ENCODE measurements at regions not wholly inside any gene's neighbourhood (a gene's known extent, or its start where the extent isn't known, plus 50 kb on each side); places are given as distances from the start of the nearest gene placed in this dataset.
"Not testable (repeated sequence)": the region's sequence is repeated elsewhere in the genome, so short reads cannot be mapped to it uniquely, and the experiment has no call there.

- WGBS = 56% methylated on average over 7 of the region's 7 CpGs
- Histone ChIP-seq H3K4me3 (ENCODE audit: low read depth, low read length) (no peak overlapping the region), H3K36me3 (ENCODE audit: insufficient read depth) (no peaks in the 10 kb centered on the region), H3K4me1 (ENCODE audit: insufficient read depth) (no peaks in the 10 kb centered on the region), H3K27ac (ENCODE audit: low read depth) (no peak overlapping the region)
- DNase-seq (ENCODE audit: extremely low spot score) = no peak
Measured at GRCh38 chr6:77292564-77293546, 170.4 kb downstream of the HTR1B start.

GRCh38 chr6:77290798-77291197 is 172.5 kb downstream of the HTR1B start:
- WGBS = 96% methylated on average over 1 of the region's 1 CpG
- Histone ChIP-seq H3K4me1 (ENCODE audit: insufficient read depth) (no peaks in the 10 kb centered on the region), H3K4me3 (ENCODE audit: low read depth, low read length) (no peak overlapping the region), H3K36me3 (ENCODE audit: insufficient read depth) (no peaks in the 10 kb centered on the region), H3K27ac (ENCODE audit: low read depth) (no peak overlapping the region)
- DNase-seq (ENCODE audit: extremely low spot score) = no peak

GRCh38 chr6:77286541-77286940 is 176.8 kb downstream of the HTR1B start:
- WGBS = 90% methylated on average over 3 of the region's 3 CpGs
- no peak for DNase-seq (ENCODE audit: extremely low spot score)
- H3K4me3 ChIP-seq (ENCODE audit: low read depth, low read length) = no peak overlapping the region

GRCh38 chr6:77273929-77274328 is 189.4 kb downstream of the HTR1B start:
- no peak for DNase-seq (ENCODE audit: extremely low spot score)
- H3K27ac ChIP-seq (ENCODE audit: low read depth) = no peak overlapping the region
- H3K4me1 ChIP-seq (ENCODE audit: insufficient read depth) = no peaks in the 10 kb centered on the region
- H3K36me3 ChIP-seq (ENCODE audit: insufficient read depth) = no peaks in the 10 kb centered on the region
- H3K4me3 ChIP-seq (ENCODE audit: low read depth, low read length) = no peak overlapping the region
- WGBS = 91% methylated on average over 2 of the region's 2 CpGs

More at GRCh38 chr6:77286541-77286940, 176.8 kb downstream of the HTR1B start:
- H3K4me1 ChIP-seq (ENCODE audit: insufficient read depth) = no peaks in the 10 kb centered on the region
- no peak overlapping the region for H3K27ac ChIP-seq (ENCODE audit: low read depth)
- no peaks in the 10 kb centered on the region for H3K36me3 ChIP-seq (ENCODE audit: insufficient read depth)

GRCh38 chr6:77264970-77265369 is 198.3 kb downstream of the HTR1B start:
- no peak for DNase-seq (ENCODE audit: extremely low spot score)
- 87% methylated on average over 6 of the region's 6 CpGs for WGBS
- H3K27ac ChIP-seq (ENCODE audit: low read depth) = no peak overlapping the region
- H3K36me3 ChIP-seq (ENCODE audit: insufficient read depth) = no peaks in the 10 kb centered on the region
- H3K4me1 ChIP-seq (ENCODE audit: insufficient read depth) = no peaks in the 10 kb centered on the region
- H3K4me3 ChIP-seq (ENCODE audit: low read depth, low read length) = no peak overlapping the region

- Histone ChIP-seq H3K4me1 (ENCODE audit: insufficient read depth) (no peaks in the 10 kb centered on the region), H3K36me3 (ENCODE audit: insufficient read depth) (no peaks in the 10 kb centered on the region), H3K4me3 (ENCODE audit: low read depth, low read length) (no peak overlapping the region), H3K27ac (ENCODE audit: low read depth) (no peak overlapping the region)
- 82% methylated on average over 2 of the region's 2 CpGs for WGBS
- DNase-seq (ENCODE audit: extremely low spot score) = no peak
Measured at GRCh38 chr6:77263003-77263402, 200.3 kb downstream of the HTR1B start.

GRCh38 chr6:77251801-77252200 is 211.5 kb downstream of the HTR1B start:
- 78% methylated on average over 7 of the region's 7 CpGs for WGBS
- not testable (repeated sequence) for DNase-seq (ENCODE audit: extremely low spot score); H3K4me3 ChIP-seq (ENCODE audit: low read depth, low read length); H3K4me1 ChIP-seq (ENCODE audit: insufficient read depth); H3K36me3 ChIP-seq (ENCODE audit: insufficient read depth); H3K27ac ChIP-seq (ENCODE audit: low read depth)

GRCh38 chr6:77249560-77249959 is 213.7 kb downstream of the HTR1B start:
- H3K4me3 ChIP-seq (ENCODE audit: low read depth, low read length) = no peak overlapping the region
- WGBS = 79% methylated on average over 1 of the region's 1 CpG

GRCh38 chr6:77245026-77245425 is 218.3 kb downstream of the HTR1B start:
- H3K27ac ChIP-seq (ENCODE audit: low read depth) = no peak overlapping the region
- H3K36me3 ChIP-seq (ENCODE audit: insufficient read depth) = no peaks in the 10 kb centered on the region
- no peaks in the 10 kb centered on the region for H3K4me1 ChIP-seq (ENCODE audit: insufficient read depth)
- no peak for DNase-seq (ENCODE audit: extremely low spot score)
- no peak overlapping the region for H3K4me3 ChIP-seq (ENCODE audit: low read depth, low read length)
- 82% methylated on average over 2 of the region's 2 CpGs for WGBS

More at GRCh38 chr6:77249560-77249959, 213.7 kb downstream of the HTR1B start:
- no peak for DNase-seq (ENCODE audit: extremely low spot score)
- H3K36me3 ChIP-seq (ENCODE audit: insufficient read depth) = no peaks in the 10 kb centered on the region
- H3K27ac ChIP-seq (ENCODE audit: low read depth) = no peak overlapping the region
- H3K4me1 ChIP-seq (ENCODE audit: insufficient read depth) = no peaks in the 10 kb centered on the region

GRCh38 chr6:77231438-77232305 is 231.6 kb downstream of the HTR1B start:
- no peak overlapping the region for H3K27ac ChIP-seq (ENCODE audit: low read depth)
- H3K4me3 ChIP-seq (ENCODE audit: low read depth, low read length) = no peak overlapping the region
- DNase-seq (ENCODE audit: extremely low spot score) = no peak
- H3K4me1 ChIP-seq (ENCODE audit: insufficient read depth) = no peaks in the 10 kb centered on the region
- H3K36me3 ChIP-seq (ENCODE audit: insufficient read depth) = no peaks in the 10 kb centered on the region
- 63% methylated on average over 1 of the region's 1 CpG for WGBS

- H3K4me1 ChIP-seq (ENCODE audit: insufficient read depth) = no peaks in the 10 kb centered on the region
- no peak overlapping the region for H3K27ac ChIP-seq (ENCODE audit: low read depth)
- no peaks in the 10 kb centered on the region for H3K36me3 ChIP-seq (ENCODE audit: insufficient read depth)
- no peak for DNase-seq (ENCODE audit: extremely low spot score)
- no peak overlapping the region for H3K4me3 ChIP-seq (ENCODE audit: low read depth, low read length)
Measured at GRCh38 chr6:77228279-77228678, 235.0 kb downstream of the HTR1B start.

GRCh38 chr6:77217896-77218295 is 245.4 kb downstream of the HTR1B start:
- no peak overlapping the region for H3K4me3 ChIP-seq (ENCODE audit: low read depth, low read length)
- no peak for DNase-seq (ENCODE audit: extremely low spot score)
- no peaks in the 10 kb centered on the region for H3K36me3 ChIP-seq (ENCODE audit: insufficient read depth)
- no peak overlapping the region for H3K27ac ChIP-seq (ENCODE audit: low read depth)
- H3K4me1 ChIP-seq (ENCODE audit: insufficient read depth) = no peaks in the 10 kb centered on the region

- Histone ChIP-seq H3K4me1 (ENCODE audit: insufficient read depth) (no peaks in the 10 kb centered on the region), H3K4me3 (ENCODE audit: low read depth, low read length) (no peak overlapping the region), H3K36me3 (ENCODE audit: insufficient read depth) (no peaks in the 10 kb centered on the region), H3K27ac (ENCODE audit: low read depth) (no peak overlapping the region)
- DNase-seq (ENCODE audit: extremely low spot score) = no peak
Measured at GRCh38 chr6:77205936-77206335, 257.4 kb downstream of the HTR1B start.

GRCh38 chr6:77204555-77204954 is 258.7 kb downstream of the HTR1B start:
- no peak overlapping the region for H3K27ac ChIP-seq (ENCODE audit: low read depth)
- H3K4me1 ChIP-seq (ENCODE audit: insufficient read depth) = no peaks in the 10 kb centered on the region
- no peak for DNase-seq (ENCODE audit: extremely low spot score)
- 92% methylated on average over 1 of the region's 1 CpG for WGBS
- no peak overlapping the region for H3K4me3 ChIP-seq (ENCODE audit: low read depth, low read length)
- no peaks in the 10 kb centered on the region for H3K36me3 ChIP-seq (ENCODE audit: insufficient read depth)
